HepG2 (cell line): ENCODE measurements at regions not wholly inside any gene's neighbourhood (a gene's known extent, or its start where the extent isn't known, plus 50 kb on each side); places are given as distances from the start of the nearest gene placed in this dataset.
A peak's percentile ranks its signal among the peaks of the same experiment; 100 is the strongest.

Source experiments
- ATAC-seq: fragments of 200-7000 bp; cut with Tn5 transposase; 3 replicates; pipeline ENCODE4 v1.9.1; 2020; ENCODE audit warnings: mild to moderate bottlenecking, moderate library complexity
- BruUV-seq: library from RNA; stranded (reverse); fragments of 400-500 nt; replicated peaks from 2 replicates; lab custom pipeline; 2021; lab: Mats Ljungman, UMichigan
- CTCF ChIA-PET: fragments of 300-600 bp; formaldehyde crosslinking; extraction: SDS; loops from one replicate; lab custom pipeline; 2021; ENCODE audit warnings: low total read pairs, inconsistent platforms, low intra/inter-chr PET ratio; lab: Yijun Ruan, JAX
- POLR2A ChIA-PET: fragments of 350-600 bp; sonication (Branson Sonifier 250); formaldehyde crosslinking; loops from one replicate; lab custom pipeline; 2020; ENCODE audit warnings: antibody characterized with exemption, inconsistent platforms; lab: Yijun Ruan, JAX
- DNase-seq: peaks from one replicate; pipeline ENCODE4 v3.0.0-alpha.2; 2015; ENCODE audit warnings: low spot score
- FAIRE-seq: peaks from 3 replicates; lab custom pipeline; 2011; peaks lifted over from hg19 to GRCh38; lab: Jason Lieb, UNC
- H2AFZ ChIP-seq: one replicate; pipeline ENCODE4 v1.6.1; 2011; ENCODE audit warnings: low read length, inconsistent platforms
- H3K27ac ChIP-seq: fragments of 300-600 bp; 3 replicates; pipeline ENCODE4 v1.8.0; 2011; ENCODE audit warnings: mixed run types, mild to moderate bottlenecking, mixed read lengths, low read length, inconsistent platforms; ENCODE audit not compliant: insufficient read depth; ENCODE audit errors: extremely low read length
- H3K27me3 ChIP-seq, 2 experiments: fragments of 200-600 bp in 1 of 2; 2 replicates in 1 of 2; 3 replicates in 1 of 2; pipeline versions ENCODE4 v1.6.0 to v1.8.0; 2011; ENCODE audit warnings: low read length in 2 of 2, mild to moderate bottlenecking in 2 of 2, moderate library complexity in 2 of 2, inconsistent platforms in 1 of 2; ENCODE audit not compliant: insufficient read depth in 2 of 2, control insufficient read depth in 1 of 2
- H3K36me3 ChIP-seq, 2 experiments: fragments of 200-600 bp in 1 of 2; replicated peaks in 1 of 2; 2 replicates in 1 of 2; 3 replicates in 1 of 2; pipeline versions ENCODE4 v1.5.1 to v1.8.0; 2011; ENCODE audit warnings: low read length in 2 of 2, inconsistent platforms in 1 of 2; ENCODE audit not compliant: insufficient read depth in 2 of 2, control insufficient read depth in 1 of 2
- H3K4me1 ChIP-seq: 2 replicates; pipeline ENCODE4 v1.5.1; 2012; ENCODE audit warnings: low read length, inconsistent platforms; ENCODE audit not compliant: insufficient read depth
- H3K4me2 ChIP-seq: 2 replicates; pipeline ENCODE4 v1.6.0; 2011; ENCODE audit warnings: low read depth, low read length, inconsistent platforms
- H3K4me3 ChIP-seq, 3 experiments: fragments of 200-600 bp in 1 of 3; sonication (generic), shearing (Covaris generic) in 1 of 3; replicated peaks in 1 of 3; 2 replicates each; pipeline ENCODE4 v1.5.1; 2011 to 2016; ENCODE audit warnings: low read length in 3 of 3, inconsistent platforms in 2 of 3, low read depth in 2 of 3, mild to moderate bottlenecking in 2 of 3, control low read depth in 1 of 3, mixed read lengths in 1 of 3; ENCODE audit not compliant: insufficient read depth in 1 of 3
- H3K79me2 ChIP-seq: one replicate; pipeline ENCODE4 v1.6.1; 2011; ENCODE audit warnings: low read length, inconsistent platforms; ENCODE audit not compliant: insufficient read depth
- H3K9ac ChIP-seq: 2 replicates; pipeline ENCODE4 v1.6.0; 2011; ENCODE audit warnings: mild to moderate bottlenecking, low read depth, low read length, inconsistent platforms; ENCODE audit not compliant: insufficient read depth
- H3K9me3 ChIP-seq: 2 replicates; pipeline ENCODE4 v1.5.1; 2012; ENCODE audit warnings: mild to moderate bottlenecking, low read length
- H4K20me1 ChIP-seq: 2 replicates; pipeline ENCODE4 v1.6.0; 2011; ENCODE audit warnings: inconsistent platforms, mild to moderate bottlenecking, low read length, moderate library complexity; ENCODE audit not compliant: insufficient read depth
- ATRX ChIP-seq: sonication (generic); formaldehyde crosslinking; IDR thresholded peaks from 2 replicates; pipeline ENCODE4 v1.4.0; 2020; ENCODE audit warnings: missing genetic modification reagents, borderline replicate concordance
- HNF4A ChIP-seq: sonication (generic); formaldehyde crosslinking; IDR thresholded peaks from 2 replicates; pipeline ENCODE4 v1.4.0; 2020; ENCODE audit warnings: missing genetic modification reagents
- POGZ ChIP-seq: sonication (generic); formaldehyde crosslinking; IDR thresholded peaks from 2 replicates; pipeline ENCODE4 v1.4.0; 2020; ENCODE audit warnings: mild to moderate bottlenecking, missing genetic modification reagents
- RAD21 ChIP-seq: fragments of 450-650 bp; formaldehyde crosslinking; IDR thresholded peaks from 2 replicates; pipeline ENCODE4 v1.5.0; 2020; ENCODE audit warnings: mild to moderate bottlenecking
- SMC3 ChIP-seq: IDR thresholded peaks from 2 replicates; pipeline ENCODE4 v1.6.1; 2011; ENCODE audit warnings: low read length, improper control_type of control experiment
- STAG1 ChIP-seq: sonication (generic); formaldehyde crosslinking; IDR thresholded peaks from 2 replicates; pipeline ENCODE4 v1.4.0; 2020; ENCODE audit warnings: missing genetic modification reagents
- ZFP90 ChIP-seq: sonication (generic); formaldehyde crosslinking; IDR thresholded peaks from 2 replicates; pipeline ENCODE4 v1.8.0; 2022; ENCODE audit warnings: missing genetic modification reagents, mild to moderate bottlenecking, inconsistent platforms, borderline replicate concordance
- ZNF317 ChIP-seq: sonication (generic); formaldehyde crosslinking; IDR thresholded peaks from 2 replicates; pipeline ENCODE4 v1.5.0; 2020; ENCODE audit warnings: mild to moderate bottlenecking, missing genetic modification reagents
- WGBS: methylation state at CpG from one replicate; pipeline ENCODE4 v1.1.6; 2017; ENCODE audit warnings: low lambda C conversion rate; 5-methylcytosine and 5-hydroxymethylcytosine counted together
- in situ Hi-C: cut with HindIII; loops from 2 replicates; pipeline ENCODE4 v1.10.0; 2017; ENCODE audit warnings: low pct_unique_long_range_greater_than_20kb; ENCODE audit not compliant: extremely low pct_ligation_motif_present
- intact Hi-C: fragments of 100-400 bp; cut with micrococcal nuclease; formaldehyde crosslinking; loops from one replicate; pipeline ENCODE4 v1.10.0; 2022; ENCODE audit not compliant: unreplicated experiment
- TF ChIP-seq, protein P1 (sequence below): sonication (generic); formaldehyde crosslinking; IDR thresholded peaks from 2 replicates; pipeline ENCODE4 v1.4.0; 2020; ENCODE audit warnings: missing genetic modification reagents
- TF ChIP-seq, protein P2 (sequence below): sonication (generic); formaldehyde crosslinking; IDR thresholded peaks from 2 replicates; pipeline ENCODE4 v1.5.0; 2020; ENCODE audit warnings: mild to moderate bottlenecking, missing genetic modification reagents, moderate library complexity

DNA sequence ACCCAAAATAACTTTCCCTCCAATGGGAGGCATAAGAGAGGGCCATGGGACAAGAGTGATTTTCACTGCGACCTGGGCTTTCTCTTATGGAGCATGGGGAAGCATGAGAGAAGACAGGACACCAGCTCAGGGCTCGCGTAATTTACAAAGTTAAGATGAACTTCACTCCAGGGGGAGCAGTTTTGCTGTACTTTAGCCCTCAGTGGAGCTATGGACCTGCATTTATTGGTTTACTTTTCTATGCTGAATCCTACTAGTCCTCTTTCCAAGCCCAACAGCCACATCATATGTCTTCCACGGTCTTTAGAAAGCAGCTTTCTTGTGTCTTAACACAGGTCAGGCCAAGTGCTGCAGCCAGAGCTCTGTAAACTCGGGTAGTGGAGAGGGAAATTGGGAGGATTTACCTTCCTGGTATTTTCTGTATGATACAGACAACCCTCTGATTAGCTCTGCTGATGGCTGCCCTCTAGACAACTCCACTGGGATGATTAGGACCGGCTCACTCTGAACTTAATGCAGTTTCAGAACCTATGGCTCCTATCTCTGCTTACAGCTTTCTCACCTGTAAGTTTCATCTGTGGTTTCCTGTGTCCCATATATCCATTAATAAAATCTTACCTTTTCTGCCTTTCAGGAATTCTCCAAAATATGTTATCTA is 581.0 kb upstream of the RORB start:
- 1% methylated on average over 6 of the region's 6 CpGs for WGBS

DNA sequence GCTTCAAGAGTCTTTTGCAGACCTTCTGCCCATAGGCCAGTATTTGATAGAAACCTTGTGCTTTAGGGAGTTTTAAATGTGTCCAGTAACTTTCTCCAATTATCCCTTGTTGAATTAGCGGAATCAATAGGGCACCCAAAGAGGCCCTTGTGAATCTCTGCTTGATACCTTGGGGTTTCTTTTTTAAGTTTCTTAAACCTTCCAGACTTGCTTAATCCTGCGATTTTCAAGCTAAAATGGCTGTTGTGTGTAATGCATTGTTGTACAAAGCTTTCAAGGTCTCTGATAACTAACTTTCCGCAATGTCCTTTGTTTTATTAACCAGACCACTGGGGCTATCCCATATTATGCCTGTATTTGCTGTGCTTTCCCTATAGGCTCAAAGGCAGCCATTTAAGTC is 577.4 kb upstream of the RORB start:
- H3K27me3 ChIP-seq = no peaks in the 10 kb centered on the region
- intact Hi-C loops = no loop called here
- DNase-seq (no peak), FAIRE-seq (no peak), ATAC-seq (no peak)
- BruUV-seq = no TSS peak
- no peak overlapping the region for H3K4me2 ChIP-seq
- no peaks in the 10 kb centered on the region for H3K4me1 ChIP-seq
- no peak overlapping the region for H2AFZ ChIP-seq
- in situ Hi-C loops = no loop called here
- no peak overlapping the region for H3K4me3 ChIP-seq
- WGBS = 49% methylated on average over 3 of the region's 3 CpGs
- no peaks in the 10 kb centered on the region for H4K20me1 ChIP-seq
- H3K79me2 ChIP-seq = no peaks in the 10 kb centered on the region
- no peaks in the 10 kb centered on the region for H3K36me3 ChIP-seq
- CTCF ChIA-PET = no interaction called here
- H3K9ac ChIP-seq = no peak overlapping the region
- no peak for TF ChIP-seq POGZ
- TF ChIP-seq ZNF317 (CRISPR knock-in tag) = no peak
- TF ChIP-seq RAD21 (CRISPR knock-in tag) = no peak
- TF ChIP-seq, protein P1, sequence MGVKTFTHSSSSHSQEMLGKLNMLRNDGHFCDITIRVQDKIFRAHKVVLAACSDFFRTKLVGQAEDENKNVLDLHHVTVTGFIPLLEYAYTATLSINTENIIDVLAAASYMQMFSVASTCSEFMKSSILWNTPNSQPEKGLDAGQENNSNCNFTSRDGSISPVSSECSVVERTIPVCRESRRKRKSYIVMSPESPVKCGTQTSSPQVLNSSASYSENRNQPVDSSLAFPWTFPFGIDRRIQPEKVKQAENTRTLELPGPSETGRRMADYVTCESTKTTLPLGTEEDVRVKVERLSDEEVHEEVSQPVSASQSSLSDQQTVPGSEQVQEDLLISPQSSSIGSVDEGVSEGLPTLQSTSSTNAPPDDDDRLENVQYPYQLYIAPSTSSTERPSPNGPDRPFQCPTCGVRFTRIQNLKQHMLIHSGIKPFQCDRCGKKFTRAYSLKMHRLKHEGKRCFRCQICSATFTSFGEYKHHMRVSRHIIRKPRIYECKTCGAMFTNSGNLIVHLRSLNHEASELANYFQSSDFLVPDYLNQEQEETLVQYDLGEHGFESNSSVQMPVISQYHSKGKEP (CRISPR knock-in tag) = no peak
- no peak overlapping the region for H3K27ac ChIP-seq
- no peaks in the 10 kb centered on the region for H3K9me3 ChIP-seq
- POLR2A ChIA-PET = no interaction called here

More for the DNA sequence above, 581.0 kb upstream of the RORB start:
- H3K79me2 ChIP-seq = no peaks in the 10 kb centered on the region
- H3K4me1 ChIP-seq = no peaks in the 10 kb centered on the region
- H3K9ac ChIP-seq = no peak overlapping the region
- TF ChIP-seq ATRX (CRISPR knock-in tag) = no peak
- peak; percentile 39 for TF ChIP-seq HNF4A (CRISPR knock-in tag)
- peak; percentile 53; the same call in 1 of the 2 replicates for TF ChIP-seq SMC3
- TF ChIP-seq STAG1 (CRISPR knock-in tag) = peak; percentile 72
- no peak for TF ChIP-seq ZFP90 (CRISPR knock-in tag)
- TF ChIP-seq, protein P2, sequence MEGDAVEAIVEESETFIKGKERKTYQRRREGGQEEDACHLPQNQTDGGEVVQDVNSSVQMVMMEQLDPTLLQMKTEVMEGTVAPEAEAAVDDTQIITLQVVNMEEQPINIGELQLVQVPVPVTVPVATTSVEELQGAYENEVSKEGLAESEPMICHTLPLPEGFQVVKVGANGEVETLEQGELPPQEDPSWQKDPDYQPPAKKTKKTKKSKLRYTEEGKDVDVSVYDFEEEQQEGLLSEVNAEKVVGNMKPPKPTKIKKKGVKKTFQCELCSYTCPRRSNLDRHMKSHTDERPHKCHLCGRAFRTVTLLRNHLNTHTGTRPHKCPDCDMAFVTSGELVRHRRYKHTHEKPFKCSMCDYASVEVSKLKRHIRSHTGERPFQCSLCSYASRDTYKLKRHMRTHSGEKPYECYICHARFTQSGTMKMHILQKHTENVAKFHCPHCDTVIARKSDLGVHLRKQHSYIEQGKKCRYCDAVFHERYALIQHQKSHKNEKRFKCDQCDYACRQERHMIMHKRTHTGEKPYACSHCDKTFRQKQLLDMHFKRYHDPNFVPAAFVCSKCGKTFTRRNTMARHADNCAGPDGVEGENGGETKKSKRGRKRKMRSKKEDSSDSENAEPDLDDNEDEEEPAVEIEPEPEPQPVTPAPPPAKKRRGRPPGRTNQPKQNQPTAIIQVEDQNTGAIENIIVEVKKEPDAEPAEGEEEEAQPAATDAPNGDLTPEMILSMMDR (CRISPR knock-in tag) = peak; percentile 64
- TF ChIP-seq, all 625 proteins: peak for 4
- Histone ChIP-seq H3K27ac (no peak overlapping the region), H4K20me1 (no peaks in the 10 kb centered on the region), H3K36me3 (no peaks in the 10 kb centered on the region), H3K9me3 (no peaks in the 10 kb centered on the region), H3K4me3 (no peak overlapping the region), H2AFZ (no peak overlapping the region), H3K4me2 (no peak overlapping the region), H3K27me3 (no peaks in the 10 kb centered on the region)
- intact Hi-C loops (loop anchor here (1.0 to 2.0 kb wide), 4 partner anchors 109 to 655 kb away; no protein-coding TSS in a partner anchor), in situ Hi-C loops (no loop called here)
- DNase-seq (peak; percentile 29), ATAC-seq (peak; percentile 97), FAIRE-seq (peak; percentile 67)
- ChIA-PET POLR2A (no interaction called here), CTCF (interaction anchor here (2.5 kb wide), 1 partner anchor 464 kb away, joined by 7 read pairs; no protein-coding TSS in a partner anchor)
- BruUV-seq = no TSS peak
